ENCODE measurements at regions not wholly inside any gene's neighbourhood (a gene's known extent, or its start where the extent isn't known, plus 50 kb on each side); places are given as distances from the start of the nearest gene placed in this dataset.

DNA sequence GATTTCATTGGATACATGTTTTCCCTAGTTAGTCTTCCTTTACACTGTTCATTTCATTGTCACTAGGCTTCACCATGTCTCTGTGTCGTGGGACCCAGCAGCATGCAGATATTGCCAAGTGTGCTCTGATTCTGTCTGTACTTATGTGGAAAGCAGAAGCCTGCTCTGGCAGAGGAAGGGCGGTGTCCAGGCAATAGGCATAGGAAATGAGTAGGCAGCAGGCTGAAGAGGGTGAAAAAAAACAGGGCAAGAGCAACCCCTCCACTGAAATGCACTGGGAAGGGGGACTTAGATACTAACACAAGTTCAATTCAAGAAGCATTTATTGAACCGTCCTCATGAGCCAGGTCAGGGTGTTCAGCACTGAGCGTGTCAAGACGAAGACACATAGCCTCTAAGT is 85.2 kb upstream of the VAV3 start:
- no peak for DNase-seq

DNA sequence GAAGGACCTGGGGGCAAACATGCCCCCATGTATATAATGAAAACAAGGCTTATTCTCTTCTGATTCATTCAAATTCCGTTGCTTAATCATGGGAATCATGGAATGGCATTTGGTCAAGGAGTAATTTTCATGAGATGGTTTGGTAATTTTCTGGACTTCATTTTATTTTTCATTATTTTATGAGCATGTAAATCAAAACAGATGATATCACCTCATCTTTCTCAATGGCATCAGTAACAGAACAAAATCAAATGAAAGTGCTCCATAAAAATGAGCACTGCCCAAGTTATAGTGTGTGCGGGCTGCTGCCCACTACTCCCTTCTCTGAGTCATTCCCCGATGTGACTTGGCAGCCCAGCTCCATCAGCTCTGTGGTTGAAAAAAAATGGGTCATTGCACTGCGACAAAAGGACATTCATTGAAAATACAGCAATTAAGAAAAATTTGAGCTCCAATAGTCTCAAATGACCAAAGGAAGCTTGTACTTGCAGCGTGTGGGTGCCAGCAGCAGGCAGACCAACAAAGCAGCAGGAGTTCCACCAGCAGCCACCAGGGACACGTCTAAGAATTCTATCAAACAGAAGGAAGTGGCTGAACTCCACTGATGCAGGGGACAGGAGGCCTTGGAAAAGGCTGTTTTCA is 84.3 kb upstream of the VAV3 start:
- no peak for DNase-seq

DNA sequence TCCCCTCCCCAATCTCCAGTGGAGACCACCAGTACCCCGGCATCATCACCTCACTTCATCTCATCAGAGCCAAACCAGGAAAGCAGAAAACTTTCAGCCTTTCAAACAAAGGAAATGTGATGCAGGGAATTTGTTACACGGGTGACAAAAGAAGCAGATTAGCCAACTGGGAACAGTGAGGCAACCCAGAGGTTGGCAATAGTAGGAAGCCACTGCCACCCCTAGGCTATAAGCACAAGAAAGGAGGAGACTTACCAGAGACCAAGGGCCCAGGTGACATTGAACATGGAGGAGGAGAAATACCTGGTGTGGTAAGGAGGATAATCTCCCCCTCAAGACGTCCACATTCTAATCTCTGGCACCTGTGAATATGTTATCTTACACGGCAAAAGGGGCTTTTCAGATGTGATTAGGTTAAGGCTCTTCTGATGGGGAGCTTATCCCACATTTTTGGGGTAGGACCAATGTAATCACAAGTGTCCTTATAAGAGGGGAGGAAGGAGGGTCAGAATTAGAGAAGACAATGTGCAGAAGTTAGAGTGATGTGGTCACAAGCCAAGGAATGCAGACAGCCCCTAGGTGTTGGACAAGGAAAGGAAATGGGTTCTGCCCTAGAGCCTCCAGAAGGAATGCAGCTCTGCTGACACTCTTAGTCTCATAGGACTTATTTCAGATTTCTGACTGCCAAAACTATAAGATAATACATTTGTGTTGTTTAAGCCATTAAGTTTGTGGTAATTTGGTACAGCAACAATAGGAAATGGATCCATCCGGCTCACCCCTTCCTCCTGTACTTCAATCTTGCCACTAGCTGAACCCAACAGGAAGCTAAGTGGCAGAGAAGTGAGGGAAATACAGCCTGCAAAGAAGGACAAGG is 83.6 kb upstream of the VAV3 start:
- DNase-seq: no peak

- no peak for DNase-seq
Observed at GRCh38 chr1:108047085-108047484, 82.1 kb upstream of the VAV3 start.

GRCh38 chr1:108046026-108046425 is 81.0 kb upstream of the VAV3 start:
- no peak for DNase-seq

GRCh38 chr1:108045460-108045859 is 80.5 kb upstream of the VAV3 start:
- no peak for DNase-seq

GRCh38 chr1:108044318-108044717 is 79.3 kb upstream of the VAV3 start:
- no peak for DNase-seq

GRCh38 chr1:108043707-108044106 is 78.7 kb upstream of the VAV3 start:
- no peak for DNase-seq

DNA sequence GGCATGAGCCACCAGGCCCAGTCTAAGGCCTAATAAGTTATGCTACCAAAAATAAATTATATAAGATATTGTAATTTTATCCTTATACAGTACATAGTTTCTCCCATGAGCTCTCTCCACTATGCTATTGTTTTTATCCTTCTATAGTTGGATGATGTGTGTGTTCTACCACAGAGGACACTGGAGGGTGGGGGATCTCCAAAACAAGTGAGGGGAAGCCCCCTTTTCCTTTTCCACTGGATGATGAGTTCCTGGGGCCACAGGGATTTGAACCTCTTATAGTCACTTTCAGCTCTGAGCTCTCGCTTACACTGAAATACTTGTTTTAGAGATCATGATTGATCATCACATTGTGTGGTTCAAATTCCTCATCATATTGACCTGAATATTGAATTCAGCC is 77.6 kb upstream of the VAV3 start:
- no peak for DNase-seq

- no peak for DNase-seq
Observed at GRCh38 chr1:108041360-108042142, 76.6 kb upstream of the VAV3 start.

DNA sequence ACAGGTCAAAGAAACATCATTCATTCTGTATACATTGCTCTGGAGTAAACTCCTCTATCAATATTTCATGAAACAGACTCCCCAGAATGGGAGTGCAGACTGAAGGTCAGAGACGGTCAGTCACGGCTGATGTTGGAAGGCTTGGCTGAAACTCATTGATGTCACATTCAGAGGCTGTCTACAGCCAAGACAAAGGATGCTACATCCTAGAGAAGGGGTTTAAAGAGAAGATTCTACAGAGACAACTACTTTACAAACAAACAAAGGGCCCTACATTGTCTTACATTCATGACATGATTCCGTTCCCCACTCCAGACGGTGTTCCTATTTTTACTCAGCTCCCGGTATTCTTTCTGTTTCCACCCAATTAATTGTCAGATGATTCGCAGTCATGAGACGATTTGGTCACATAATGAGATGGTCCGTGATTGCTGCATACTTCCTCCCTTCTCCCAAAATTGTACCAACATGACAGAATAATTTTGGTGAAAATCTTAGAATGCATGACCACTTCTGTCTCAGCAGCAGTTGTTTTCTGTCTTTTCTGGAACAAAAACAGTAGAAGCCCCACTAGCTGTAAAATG is 73.8 kb upstream of the VAV3 start:
- no peak for DNase-seq

DNA sequence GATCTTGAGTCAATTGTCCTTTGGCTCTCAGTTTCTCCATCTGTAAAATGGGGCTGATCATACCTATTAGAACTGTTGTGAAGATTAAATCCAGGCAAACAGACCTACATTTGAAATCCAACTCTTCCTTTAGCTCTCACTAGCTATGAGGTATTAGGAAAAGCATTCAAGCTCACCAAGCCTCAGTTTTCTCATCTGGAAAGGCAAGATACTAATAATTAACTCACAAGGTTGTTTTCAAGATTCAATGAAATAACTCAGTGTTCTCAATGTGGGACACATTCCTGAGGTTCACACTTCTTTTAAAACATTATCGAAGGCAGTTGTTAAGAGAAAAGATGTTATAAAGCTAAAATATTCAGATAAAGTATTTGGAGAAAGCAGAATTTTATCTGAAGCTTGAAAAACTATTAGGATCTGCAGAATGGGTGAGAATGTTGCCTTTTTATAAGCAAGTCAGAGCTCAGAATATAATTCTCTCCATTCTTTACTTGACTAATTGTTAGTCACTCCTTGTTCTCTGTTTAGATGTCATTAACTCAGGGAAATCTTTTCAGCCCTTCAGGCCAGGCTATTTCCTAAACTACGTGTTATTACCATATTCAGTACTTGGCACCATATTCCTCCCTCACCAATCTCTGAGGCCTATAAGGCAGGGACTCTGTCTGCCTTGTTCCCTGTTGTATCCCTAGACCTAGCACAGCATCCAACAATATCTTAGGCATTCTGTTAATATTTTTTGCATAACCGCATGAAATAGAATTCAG is 72.0 kb upstream of the VAV3 start:
- DNase-seq: no peak

GRCh38 chr1:108034396-108034795 is 69.4 kb upstream of the VAV3 start:
- DNase-seq: no peak

DNA sequence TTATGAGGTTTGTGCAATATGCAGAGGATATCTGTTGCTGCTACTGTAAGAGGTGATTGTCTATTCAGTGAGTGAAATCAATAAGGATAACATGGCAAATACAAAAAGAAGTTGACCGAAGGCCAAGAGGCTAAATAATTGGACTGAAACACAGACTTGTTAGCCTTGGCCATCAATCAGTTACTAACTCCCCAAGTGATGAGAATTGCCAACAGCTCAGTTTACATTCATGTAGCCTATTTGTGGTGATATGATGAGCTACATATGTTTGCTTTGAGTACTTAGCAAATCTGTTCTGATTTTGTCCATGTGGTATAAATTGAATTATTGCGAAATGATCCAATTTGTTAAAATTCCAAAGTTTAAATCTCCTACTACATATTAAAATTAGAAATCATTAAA is 68.6 kb upstream of the VAV3 start:
- DNase-seq: no peak

DNA sequence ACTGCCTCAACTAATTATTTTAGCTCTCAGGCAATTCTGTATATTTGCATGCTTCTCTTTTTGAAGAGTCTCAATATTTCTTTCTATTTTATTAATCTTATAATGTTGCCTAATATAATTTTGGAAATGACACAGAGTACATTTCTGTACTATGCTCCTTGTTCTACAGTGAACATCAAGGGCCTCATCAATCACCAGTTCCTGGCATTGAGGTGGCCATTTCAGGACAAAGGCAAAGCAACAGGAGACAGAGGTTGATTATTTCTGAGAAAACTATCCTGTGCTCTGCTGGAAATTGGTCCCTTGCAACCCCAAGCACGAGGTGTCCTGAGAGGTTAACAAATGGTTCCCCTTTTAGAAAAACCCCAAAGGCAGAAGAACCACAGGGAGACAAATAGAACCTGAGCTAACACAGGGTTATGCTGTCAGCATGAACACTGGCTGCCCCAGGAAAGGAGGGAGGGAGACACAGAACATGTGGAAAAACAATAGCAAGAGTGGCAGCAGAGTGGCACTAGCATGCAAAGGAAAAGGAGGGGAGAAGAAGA is 63.9 kb upstream of the VAV3 start:
- no peak for DNase-seq

DNA sequence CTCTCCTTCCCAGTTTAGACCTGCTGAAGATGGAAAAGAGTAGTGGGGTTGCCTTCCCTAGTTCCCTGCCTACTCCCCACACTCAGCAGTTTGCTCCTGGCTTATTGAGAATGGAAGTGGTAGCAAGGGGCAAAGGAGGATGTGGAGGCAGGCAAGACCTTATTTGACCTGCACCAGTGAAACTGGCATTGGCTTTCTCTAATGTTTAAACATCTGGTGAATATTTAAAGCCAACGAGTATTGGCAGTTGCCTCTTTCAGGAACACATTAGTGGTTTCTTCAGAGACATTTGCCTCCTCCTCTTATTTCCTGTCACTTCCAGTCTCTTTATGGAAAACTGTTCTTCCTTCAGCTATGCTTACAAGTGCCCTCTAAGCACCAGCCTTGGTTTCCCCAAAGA is 62.4 kb upstream of the VAV3 start:
- DNase-seq: no peak

DNA sequence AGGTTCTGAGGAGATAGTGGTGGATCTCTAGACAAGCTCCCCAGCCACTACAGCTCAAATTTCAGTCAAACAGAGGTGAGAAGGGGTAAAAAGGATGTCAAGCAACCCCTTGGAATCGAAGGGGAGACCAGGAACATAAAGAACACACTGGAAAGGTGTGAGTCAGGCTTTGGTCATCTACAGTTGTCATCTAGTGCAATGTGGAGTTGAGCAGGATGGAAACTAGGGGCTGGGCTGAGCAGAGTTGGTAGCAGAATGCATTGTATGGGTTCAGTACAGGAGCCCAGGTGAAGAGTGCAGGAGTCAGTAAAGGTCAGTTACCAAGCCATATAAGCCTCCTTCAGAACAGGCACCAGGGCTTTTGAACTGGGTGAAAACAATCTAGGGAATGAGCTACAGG is 52.7 kb upstream of the VAV3 start:
- DNase-seq: no peak

- no peak for DNase-seq
Observed at GRCh38 chr1:108016451-108016920, 51.5 kb upstream of the VAV3 start.
